ENCODE measurements at regions not wholly inside any gene's neighbourhood (a gene's known extent, or its start where the extent isn't known, plus 50 kb on each side); places are given as distances from the start of the nearest gene placed in this dataset.

DNA sequence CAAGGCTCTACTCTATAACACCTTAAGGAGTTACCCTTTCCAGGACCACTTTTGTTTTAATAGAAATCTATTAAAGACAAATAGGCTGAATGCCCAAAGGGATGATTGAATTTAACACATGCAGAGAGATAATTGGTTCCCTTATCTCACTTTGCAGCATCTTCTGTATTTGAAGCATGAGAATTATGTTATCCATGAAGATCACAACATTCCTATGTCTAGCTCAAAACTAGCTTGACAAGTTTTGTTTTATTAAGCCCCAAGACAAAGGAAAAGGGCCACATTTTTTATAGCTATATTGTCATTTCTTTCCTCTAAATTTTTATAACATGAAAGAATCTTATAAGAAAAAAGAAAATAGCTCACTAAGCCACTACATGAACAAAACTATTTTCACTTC lies 57.9 kb upstream of the FTMT start:
- TF ChIP-seq, protein P1, sequence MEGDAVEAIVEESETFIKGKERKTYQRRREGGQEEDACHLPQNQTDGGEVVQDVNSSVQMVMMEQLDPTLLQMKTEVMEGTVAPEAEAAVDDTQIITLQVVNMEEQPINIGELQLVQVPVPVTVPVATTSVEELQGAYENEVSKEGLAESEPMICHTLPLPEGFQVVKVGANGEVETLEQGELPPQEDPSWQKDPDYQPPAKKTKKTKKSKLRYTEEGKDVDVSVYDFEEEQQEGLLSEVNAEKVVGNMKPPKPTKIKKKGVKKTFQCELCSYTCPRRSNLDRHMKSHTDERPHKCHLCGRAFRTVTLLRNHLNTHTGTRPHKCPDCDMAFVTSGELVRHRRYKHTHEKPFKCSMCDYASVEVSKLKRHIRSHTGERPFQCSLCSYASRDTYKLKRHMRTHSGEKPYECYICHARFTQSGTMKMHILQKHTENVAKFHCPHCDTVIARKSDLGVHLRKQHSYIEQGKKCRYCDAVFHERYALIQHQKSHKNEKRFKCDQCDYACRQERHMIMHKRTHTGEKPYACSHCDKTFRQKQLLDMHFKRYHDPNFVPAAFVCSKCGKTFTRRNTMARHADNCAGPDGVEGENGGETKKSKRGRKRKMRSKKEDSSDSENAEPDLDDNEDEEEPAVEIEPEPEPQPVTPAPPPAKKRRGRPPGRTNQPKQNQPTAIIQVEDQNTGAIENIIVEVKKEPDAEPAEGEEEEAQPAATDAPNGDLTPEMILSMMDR (IDR thresholded peaks at IDR 0.05 in 2 of 3, conservative IDR thresholded peaks at IDR 0.05 in 1 of 3; ENCODE audit: borderline replicate concordance in 1 of 3, insufficient read depth in 1 of 3, low read depth in 2 of 3, low read length in 2 of 3): no peak
- no peak for TF ChIP-seq EZH2phosphoT487 (IDR thresholded peaks at IDR 0.05; ENCODE audit: borderline replicate concordance)
- TF ChIP-seq RAD21 (IDR thresholded peaks at IDR 0.05; ENCODE audit: low read depth): no peak
- no peak for TF ChIP-seq EZH2 (IDR thresholded peaks at IDR 0.05)
- TF ChIP-seq FOSL1 (IDR thresholded peaks at IDR 0.05; ENCODE audit: low read depth): no peak
- TF ChIP-seq POLR2A (IDR thresholded peaks at IDR 0.05; ENCODE audit: borderline replicate concordance, extremely low read depth, insufficient read depth, insufficient read length): no peak
- TF ChIP-seq TCF7L2 (IDR thresholded peaks at IDR 0.05; ENCODE audit: borderline replicate concordance, extremely low read depth, insufficient read depth, insufficient read length): no peak
- no peak for TF ChIP-seq EGR1 (IDR thresholded peaks at IDR 0.05; ENCODE audit: low read depth)
- TF ChIP-seq ZNF274 (IDR thresholded peaks at IDR 0.05; ENCODE audit: low read depth, low read length): no peak

Measured in HCT116 (cell line).